Vagina (tissue), 2 donors: ENCODE measurements at regions not wholly inside any gene's neighbourhood (a gene's known extent, or its start where the extent isn't known, plus 50 kb on each side); places are given as distances from the start of the nearest gene placed in this dataset.

Experiments used
- CTCF ChIP-seq, 3 experiments: fragments of 450-650 bp in 2 of 3; fragments of 200-600 bp in 1 of 3; sonication (generic) in 1 of 3; IDR thresholded peaks; one replicate each; pipeline ENCODE4 v1.5.1; 2017 to 2019; ENCODE audit warnings: antibody characterized with exemption in 3 of 3, mild to moderate bottlenecking in 2 of 3, moderate library complexity in 2 of 3
- POLR2A ChIP-seq, 2 donors: fragments of 450-650 bp; IDR thresholded peaks; one replicate each; pipeline ENCODE4 v1.6.1; 2017; ENCODE audit warnings: antibody characterized with exemption in 2 of 2, mild to moderate bottlenecking in 2 of 2, moderate library complexity in 2 of 2
- POLR2AphosphoS5 ChIP-seq, 2 donors: sonication (generic); formaldehyde crosslinking; IDR thresholded peaks; one replicate each; pipeline ENCODE4 v1.9.0; 2017; ENCODE audit warnings: antibody characterized with exemption in 2 of 2, mild to moderate bottlenecking in 2 of 2, low read depth in 1 of 2; ENCODE audit not compliant: insufficient read depth in 1 of 2

GRCh38 chr7:101747053-101747878, 70.2 kb upstream of the CUX1 start:
- TF ChIP-seq CTCF (IDR thresholded peaks at IDR 0.05) (no peak), POLR2A (IDR thresholded peaks at IDR 0.05) (no peak), POLR2AphosphoS5 (IDR thresholded peaks at IDR 0.05; ENCODE audit: insufficient read depth in 1 of 2, low read depth in 1 of 2) (no peak)
